ENCODE measurements at regions not wholly inside any gene's neighbourhood (a gene's known extent, or its start where the extent isn't known, plus 50 kb on each side); places are given as distances from the start of the nearest gene placed in this dataset.

DNA sequence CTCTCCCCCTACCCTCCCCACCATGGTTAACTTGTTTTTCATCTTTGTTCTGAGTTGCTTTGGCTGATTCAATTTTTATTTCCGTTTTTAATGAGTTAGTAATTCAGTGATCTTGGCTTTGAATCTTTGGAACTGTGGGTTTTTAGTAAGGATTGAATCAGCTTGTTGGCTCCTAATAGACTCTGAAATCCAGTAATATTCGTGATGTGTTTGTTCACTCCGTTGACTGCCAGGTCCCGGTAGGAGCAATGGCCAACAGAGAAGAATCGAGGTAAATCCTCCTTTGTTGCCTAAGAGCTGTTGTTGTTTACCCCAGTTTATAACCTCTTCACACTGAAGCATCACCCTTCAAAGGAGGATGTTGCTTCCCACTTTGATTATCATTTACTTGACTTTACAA, 92.7 kb downstream of the PCSK1 start:
- no peak for DNase-seq (ENCODE audit: low read depth in 3 of 3)

DNA sequence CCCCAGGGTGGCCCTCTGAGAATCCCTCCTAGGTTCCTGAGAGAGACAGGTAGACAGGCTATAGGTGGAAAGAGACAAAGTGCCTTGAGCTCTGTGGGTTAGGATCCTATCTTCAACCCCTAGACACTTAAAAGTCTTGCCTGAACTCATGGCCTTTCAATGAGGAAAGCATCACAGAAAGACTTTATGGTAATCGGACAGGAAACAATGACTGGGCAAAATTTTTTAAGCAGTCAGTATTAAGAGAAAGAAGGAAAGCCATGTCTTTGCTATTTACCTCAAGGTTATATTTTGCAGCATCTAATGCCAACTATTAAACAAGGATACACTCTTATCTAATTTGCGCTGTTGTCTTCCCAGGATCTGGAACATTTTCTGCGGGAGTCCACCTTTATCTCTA, 93.2 kb downstream of the PCSK1 start:
- DNase-seq (ENCODE audit: low read depth in 3 of 3), result no peak

DNA sequence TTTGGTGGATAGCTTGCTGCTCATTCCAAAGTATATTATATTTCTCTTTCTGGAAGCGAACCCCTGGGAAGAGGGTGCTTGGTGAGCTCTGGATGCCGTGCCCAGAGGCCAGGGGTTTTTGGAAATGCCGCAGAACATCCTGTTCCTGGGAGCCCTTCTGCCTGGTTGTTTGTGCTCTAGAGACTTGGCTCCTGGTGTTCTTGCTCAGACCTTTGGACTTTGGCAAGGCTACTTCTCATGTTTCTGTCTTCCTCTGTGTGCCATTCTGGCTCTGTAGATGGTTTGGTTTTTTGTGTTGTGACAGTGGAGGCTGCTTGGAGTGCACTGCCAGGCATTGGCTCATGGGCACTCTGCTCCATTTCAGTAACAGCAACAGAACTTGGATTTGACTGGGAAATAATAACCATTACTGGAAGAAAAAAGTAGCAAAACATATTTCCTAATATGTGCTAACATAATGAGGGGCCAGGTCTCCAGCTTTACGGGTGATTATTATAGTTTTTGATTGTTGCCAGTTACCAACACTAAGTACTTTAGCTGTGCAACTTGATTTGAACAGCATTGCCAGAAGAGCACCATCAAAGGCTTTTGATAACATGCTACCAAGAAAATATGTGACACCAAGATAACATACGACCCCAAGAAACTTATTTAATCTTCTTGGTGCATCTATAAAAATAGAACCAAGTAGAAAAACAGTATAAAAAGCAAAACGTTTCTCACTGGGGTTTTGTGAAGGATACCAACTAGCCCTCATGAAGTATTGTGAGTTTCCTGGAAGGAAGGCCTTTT, 94.2 kb downstream of the PCSK1 start:
- DNase-seq (ENCODE audit: low read depth in 3 of 3), result no peak

DNA sequence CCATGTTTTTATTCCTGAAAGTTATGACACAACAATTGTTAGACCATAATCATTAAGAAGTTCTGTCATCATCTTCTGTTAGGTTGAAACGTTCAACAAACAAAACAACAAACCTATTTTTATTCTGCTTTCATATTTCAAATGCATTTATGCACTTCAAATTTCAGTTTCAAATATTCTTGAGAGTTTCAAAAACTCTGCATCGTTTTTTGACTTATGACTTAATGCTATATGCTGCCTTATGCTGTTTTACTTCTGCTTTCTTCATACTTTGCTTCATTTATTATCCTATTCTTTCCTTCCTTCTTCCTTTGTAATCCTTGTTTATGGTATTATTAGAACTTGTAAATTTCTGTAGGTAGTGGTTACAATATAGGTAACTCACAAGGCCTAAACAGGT, 95.0 kb downstream of the PCSK1 start:
- DNase-seq (ENCODE audit: low read depth in 3 of 3), result no peak

DNA sequence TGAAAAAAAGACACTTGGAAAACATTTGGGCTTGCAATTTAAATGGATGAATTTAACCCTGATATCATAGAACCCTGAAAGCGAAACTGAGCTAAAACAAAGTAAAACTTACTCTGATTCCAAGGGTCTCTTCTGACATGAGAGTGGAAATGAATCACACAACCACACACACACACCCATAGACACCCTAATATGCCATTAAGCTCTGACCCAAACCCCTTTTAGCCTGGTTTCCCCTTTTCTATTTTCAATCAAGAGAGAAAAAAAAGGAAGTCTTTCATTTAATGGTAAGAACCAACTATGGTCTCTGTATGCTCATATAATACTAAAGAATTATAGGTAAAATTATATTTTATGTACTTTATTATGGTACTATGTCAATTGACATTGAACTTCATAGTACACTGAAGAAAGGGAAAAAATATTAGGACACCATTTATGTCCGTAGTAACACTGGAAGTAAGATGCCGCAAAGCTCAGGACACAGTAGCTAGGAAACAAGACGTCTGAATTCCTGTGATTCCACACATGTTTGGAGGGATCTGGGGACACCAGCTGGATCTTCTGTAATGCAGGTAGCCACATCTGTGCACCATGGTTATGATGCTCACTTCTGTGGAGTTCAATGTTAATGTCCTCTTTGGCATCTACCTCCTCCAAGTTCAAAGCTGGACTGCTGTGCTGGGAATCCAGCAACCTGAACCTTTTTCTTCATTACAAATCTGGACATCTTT, 95.8 kb downstream of the PCSK1 start:
- no peak for DNase-seq (ENCODE audit: low read depth in 3 of 3)

DNA sequence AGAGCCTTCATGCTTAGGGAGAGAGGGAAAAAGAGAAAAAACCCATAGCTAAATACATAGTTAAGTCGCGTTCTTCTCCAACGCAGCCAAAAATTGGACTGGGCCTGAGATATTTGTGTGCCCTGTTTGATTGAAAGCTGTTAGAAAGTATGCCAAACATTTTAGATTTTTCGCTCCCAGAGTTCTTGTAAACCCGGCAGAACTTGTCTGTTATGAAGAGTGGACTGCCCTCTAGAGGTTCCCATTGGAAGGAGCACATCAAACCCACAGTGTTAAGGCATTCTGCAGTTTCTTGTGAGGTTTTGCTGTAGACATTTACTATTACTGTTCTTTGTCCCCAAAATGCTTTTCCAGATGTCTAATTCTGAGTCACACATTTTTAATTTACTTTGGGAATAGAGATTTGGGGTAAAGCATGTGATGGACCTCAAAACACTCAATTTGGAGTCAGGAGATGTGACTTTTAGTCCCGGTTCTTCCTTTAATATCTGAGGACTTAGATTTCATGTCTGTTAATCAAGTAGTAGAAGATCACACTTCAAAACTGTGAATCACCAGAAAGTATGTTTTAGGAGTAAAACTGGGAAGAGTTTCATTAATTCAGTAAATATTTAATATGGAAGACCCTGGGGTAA, 96.6 kb downstream of the PCSK1 start:
- peak in 2 of 3 experiments; percentile 28 to 42 for DNase-seq (ENCODE audit: low read depth in 3 of 3)

DNA sequence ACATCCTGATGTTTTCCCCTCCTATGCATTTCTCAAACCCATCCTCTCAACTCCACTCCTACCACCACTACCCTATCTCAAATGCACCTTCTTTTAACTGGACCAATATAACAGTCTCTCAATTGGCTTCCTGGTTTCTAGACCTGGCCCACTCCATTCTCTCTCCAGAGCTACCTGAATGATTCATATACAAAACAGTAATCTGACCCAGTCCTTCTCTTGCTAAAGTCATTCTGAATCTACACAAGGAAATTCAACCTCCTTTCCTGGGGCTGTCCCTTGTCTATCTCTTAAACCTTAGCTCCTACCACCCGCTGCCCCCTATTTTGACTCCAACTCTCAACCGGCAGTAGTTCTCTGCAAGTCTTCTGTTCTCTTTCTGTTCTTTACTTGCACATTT, 97.2 kb downstream of the PCSK1 start:
- no peak for DNase-seq (ENCODE audit: low read depth in 3 of 3)

DNA sequence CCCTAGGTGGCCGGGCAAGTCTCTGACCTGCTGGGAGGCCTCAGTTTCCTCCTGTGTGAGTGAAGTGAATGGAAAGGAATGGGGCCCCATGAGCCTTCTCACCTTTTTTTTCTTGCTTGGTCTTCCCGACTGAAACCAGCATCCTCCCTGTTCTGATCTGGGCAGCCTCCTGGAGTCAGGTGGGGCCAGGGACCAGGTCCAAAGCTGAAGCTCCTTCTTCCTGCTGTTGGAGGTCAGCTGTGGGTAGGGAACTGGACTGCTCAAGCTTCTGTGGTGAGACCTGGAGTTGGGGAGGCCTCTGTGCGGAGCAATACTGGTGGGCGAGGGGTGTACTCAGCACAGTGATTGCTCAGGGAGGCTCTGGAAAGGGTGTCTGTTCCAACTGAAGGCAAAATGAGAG, 99.7 kb downstream of the PCSK1 start:
- no peak for DNase-seq (ENCODE audit: low read depth in 3 of 3)

DNA sequence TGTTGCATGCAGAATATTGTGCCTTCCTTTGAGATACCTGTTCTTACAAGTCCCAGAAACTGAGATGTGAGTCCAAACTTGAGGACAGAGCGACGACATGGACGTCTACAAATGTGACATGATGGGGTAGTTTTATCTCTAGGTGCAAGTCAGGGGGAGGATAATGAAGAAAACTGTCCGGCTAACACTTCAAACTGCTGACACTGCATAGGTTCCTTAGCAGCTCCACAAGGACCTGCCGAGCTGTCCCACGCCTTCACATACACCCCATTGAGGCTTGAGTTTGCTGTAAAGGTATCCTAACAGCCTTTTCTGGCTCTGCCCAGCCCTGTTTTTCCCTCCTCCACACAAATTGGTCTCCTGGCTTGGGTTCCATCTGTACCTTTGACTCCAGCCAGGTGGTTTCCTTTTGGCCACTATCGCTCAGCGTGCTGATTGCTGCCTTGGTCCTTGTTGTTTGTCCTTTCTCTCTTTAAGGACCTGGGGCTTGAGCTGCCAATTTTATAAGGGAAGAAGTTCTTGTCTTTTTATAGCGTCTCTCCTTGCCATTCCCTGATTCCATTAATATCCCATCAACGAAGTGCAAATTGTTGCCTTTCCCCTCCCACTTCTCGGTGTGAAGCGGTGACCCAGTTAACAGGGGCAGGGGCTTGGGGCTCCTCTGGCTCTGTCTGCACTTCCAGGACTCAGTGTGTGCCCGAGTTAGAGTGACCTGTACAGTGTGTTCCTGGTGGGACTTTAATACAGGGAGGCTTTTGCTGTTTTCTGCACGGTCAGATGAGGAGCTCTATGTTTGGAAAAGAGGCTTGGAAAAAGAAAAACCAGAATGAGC, 100.3 kb downstream of the PCSK1 start:
- DNase-seq (ENCODE audit: low read depth in 3 of 3), result no peak

DNA sequence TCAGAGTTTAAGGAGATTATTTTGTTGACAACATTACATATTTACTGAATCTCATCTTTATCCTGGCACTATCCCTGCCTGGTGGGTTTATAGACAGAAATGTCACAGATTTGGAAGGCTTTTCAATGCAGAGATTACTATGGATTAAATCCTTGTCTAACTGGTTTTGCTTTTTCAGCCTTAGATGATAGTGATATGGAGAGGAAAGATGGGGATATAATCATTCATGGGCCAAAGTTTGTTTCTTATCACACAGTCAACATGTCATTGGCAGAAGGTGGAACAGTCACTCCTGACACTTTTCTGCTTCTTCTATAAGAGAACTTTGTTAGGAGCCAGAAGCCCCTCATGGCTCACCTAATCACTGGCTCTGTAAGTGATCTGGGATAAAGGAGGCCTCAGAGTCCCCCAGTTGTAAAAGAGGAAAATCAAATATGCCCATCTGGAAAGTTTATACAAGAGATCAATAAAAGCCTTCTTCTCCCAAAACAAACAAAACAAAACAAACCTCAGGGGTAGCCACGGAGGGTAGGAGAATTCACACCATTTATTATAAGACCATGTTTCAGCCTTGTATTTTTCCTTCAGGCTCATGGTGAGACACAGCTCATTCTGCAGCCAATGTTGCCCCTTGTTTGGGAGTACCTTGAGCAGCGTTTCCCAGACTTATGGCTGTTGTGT, 101.2 kb downstream of the PCSK1 start:
- DNase-seq (ENCODE audit: low read depth in 3 of 3), result no peak

DNA sequence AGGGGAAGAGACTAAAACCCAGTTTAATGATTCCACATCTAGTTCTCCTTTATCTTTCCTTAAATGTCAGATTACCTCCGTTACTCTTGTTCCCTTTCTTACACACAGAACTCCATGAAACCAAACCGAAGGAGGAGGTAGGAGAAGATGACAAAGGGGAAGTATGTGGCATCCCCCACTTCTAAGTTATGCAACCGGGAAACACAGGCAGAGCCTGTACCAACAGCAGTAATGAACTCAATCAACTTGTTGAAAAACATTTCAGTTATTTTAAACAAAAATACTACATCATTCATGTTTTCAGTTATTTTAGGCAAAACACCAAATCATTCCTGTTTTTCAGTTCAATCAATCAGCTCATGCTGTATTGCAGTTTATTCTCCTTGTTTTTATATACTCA, 101.8 kb downstream of the PCSK1 start:
- DNase-seq (ENCODE audit: low read depth in 3 of 3), result no peak

DNA sequence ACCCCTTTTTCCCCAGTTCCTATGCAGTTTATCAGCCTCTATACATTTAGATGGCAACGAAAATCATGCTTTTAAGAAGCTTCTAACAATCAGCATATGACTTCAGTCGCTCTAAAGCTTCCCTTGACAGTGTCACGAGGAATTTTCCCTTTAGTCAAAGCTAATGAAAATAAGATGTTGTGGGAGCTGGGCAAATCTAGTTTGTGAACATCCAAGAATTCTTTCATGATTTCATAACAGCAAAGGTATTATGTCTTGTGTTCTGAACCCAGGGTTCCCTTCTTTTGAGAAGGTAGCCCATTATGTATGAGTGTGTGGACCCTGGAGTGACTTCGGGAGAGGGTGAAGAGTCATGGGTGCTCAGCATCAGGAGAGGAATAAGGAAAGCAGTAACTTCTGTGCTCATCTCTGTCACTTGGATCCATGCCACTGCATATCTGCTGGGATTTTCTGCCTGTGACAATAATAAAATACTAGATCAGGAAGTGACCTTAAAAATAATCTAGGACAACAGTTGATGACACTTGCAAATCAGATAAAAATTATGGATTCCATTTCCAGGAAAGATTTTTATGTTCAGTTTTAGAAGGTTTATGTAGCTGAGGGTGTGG, 102.4 kb downstream of the PCSK1 start:
- DNase-seq (ENCODE audit: low read depth in 3 of 3), result no peak

DNA sequence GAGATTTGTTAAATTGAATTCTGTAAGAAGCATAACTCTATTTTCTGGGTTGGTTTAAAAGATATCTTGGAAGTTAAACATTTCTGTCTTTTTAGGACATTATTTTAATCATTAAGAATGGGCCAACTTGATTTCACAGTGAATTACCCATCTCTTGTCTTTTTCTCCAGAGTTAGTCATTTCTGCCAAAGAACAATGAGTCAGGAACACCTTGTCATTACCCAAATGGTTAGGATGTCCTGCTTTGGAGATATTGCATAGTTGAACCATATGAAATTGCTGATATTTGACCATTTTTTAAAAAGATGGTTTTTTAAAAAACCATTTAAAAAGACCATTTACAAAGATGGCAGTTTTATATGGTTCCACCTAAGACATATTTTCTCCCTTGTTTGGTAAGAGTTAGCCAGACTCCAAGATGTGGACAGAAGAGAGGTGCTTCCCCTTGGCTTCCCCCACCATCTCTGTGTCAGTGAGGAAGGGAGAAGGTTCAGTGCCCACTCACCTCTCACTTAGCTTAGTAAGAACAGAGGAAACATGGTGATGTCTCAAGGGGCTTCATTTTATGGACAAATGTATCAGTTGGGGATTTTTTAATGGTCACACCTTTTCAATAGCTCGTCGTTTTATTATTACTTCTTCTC, 103.0 kb downstream of the PCSK1 start:
- no peak for DNase-seq (ENCODE audit: low read depth in 3 of 3)

DNA sequence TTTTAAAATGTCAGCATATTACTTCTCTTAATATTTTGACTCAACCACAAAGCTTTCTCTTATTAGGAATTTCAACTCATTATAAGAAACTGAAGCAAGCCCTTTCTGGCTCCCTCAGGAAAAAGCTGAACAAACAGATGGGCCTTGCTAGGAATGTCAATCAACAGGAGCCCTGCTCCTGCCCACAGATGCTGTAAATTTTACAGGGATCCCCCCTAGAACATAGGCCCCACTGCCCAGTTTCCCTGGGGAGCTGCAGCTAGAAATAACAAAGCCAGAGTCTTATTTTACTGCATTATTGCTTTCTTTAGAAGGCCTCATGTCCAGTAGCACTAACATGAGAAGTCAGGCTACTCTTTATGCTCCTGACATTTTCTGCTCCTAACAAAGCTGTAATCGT, 103.8 kb downstream of the PCSK1 start:
- no peak for DNase-seq (ENCODE audit: low read depth in 3 of 3)

DNA sequence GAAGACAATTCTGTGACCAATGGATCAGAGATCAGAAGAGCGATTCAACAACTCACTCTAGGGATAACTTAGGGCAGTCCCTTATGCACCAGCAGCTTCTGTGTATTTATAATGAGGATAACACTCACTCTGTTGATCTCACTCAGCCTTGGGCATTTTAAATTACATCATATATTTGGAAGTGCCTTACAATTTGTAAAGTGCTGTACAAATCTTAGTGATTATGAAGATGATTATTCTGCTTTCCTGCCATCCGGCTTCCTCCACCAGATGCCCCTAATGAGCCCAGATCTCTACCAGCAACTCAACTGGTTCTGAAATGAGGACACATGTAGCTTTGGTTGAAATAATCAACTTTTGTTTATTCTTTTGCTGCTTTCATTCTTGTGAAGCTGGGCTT, 105.3 kb downstream of the PCSK1 start:
- DNase-seq (ENCODE audit: low read depth in 3 of 3), result no peak

DNA sequence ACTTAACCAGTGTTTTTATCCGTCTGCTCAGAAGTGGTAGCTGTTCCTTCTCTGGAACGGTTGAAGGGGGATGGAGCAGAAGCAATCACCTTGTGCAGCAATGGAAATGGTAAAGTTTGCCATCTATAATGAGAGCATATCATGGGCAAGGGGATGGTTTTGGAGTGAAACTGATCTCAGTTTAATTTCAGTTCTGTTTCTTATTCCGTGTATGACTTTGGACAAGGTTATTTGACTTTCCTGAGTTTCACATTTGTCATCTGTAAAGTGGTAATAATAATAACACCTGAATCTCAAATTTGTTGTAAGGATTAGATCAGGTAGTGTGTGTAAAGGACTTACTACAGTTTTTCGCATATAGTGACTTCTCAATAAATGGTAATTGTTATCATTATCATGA, 106.1 kb downstream of the PCSK1 start:
- no peak for DNase-seq (ENCODE audit: low read depth in 3 of 3)

DNA sequence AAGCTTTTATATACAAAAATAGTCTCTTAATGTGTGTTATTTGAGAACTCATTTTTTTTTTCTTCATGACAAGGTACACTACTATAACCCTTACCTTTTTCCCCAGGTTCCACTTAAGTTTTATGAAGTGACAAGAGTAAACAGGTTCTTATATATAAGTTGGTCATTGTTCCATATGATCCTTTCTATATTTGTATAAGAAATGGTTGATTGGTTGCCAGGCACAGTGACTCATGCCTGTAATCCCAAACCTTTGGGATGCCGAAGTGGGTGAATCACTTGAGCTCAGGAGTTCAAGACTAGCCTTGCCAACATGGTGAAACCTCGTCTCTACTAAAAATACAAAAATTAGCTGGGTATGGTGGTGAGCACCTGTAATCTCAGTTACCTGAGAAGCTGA, 108.3 kb downstream of the PCSK1 start:
- no peak for DNase-seq (ENCODE audit: low read depth in 3 of 3)

DNA sequence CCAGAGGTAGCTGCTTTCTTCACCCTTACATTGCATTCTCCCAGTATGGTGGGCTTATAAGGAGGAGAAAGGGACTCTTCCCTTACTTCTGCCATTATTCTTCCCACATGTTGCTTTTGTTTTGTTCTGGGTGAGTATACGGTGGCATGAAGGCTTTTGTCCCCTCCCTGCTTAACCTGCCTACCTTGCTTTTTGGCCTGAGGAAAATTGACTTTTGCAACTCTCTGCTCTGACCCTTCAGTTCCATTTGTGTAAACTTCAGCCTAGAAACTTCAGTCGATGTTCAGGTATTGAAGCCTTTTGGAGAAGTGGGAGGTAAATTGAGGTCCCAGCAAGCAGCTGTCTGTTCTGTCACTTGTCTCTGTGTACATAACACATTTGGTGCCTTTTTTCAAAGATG, 110.2 kb downstream of the PCSK1 start:
- DNase-seq (ENCODE audit: low read depth in 3 of 3), result no peak

DNA sequence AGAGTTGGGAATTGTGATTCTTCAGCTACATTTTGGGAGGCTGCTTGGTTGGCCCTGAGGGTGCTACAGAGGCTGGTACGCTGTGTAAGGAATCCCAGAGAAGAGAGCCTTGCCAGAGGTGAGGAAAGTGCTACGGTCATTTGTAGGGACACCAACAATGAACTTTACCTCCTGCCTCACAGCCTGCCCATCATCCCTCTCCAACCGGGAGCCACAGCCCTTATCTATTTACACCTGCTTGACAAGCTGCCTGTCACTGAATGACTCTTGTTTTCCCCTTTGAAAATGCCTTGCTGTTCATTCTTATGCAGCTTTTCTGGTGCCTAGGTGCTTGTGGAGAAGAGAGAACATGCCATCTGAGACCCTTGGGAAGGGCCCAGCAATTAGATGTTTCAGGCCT, 110.8 kb downstream of the PCSK1 start:
- no peak for DNase-seq (ENCODE audit: low read depth in 3 of 3)

DNA sequence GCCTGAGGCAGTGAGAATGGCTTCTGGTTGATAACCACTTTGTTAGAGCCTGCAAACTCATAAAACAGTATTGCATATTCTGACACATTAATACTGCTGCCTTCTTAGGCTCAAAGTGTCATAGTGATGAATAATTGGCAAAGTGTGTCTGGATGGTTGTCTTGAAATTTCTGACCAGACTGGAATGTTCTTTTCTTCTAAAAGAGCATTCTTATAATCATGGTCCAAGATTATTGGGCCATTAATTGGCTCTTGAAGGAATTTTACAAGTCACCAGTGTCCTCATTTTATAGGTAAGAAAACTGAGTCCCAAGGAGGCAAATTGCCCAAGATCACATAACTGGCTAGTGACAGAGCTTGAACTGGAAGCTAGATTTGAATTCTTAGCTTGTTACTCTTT, 111.7 kb downstream of the PCSK1 start:
- no peak for DNase-seq (ENCODE audit: low read depth in 3 of 3)

DNA sequence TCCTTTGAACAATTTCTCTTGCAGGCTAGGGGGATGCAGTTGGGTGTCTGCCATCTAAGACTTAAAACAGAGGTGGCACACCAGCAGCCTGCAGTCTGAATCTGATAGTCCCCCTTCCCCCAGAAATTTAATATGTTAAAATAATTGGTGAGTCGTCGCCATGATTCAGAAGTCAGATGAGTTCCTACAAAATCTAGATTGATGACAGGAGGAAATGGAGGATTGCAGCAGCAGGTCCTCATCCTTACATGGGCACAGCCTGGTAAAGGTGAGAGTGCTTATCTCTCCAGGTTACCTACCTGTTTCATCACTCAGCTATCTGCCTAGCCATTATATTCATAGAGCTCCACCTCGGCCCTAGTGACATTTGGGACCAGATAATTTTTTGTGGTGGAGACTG, 112.3 kb downstream of the PCSK1 start:
- DNase-seq (ENCODE audit: low read depth in 3 of 3), result no peak
